ENCODE measurements at regions not wholly inside any gene's neighbourhood (a gene's known extent, or its start where the extent isn't known, plus 50 kb on each side); places are given as distances from the start of the nearest gene placed in this dataset.

DNA sequence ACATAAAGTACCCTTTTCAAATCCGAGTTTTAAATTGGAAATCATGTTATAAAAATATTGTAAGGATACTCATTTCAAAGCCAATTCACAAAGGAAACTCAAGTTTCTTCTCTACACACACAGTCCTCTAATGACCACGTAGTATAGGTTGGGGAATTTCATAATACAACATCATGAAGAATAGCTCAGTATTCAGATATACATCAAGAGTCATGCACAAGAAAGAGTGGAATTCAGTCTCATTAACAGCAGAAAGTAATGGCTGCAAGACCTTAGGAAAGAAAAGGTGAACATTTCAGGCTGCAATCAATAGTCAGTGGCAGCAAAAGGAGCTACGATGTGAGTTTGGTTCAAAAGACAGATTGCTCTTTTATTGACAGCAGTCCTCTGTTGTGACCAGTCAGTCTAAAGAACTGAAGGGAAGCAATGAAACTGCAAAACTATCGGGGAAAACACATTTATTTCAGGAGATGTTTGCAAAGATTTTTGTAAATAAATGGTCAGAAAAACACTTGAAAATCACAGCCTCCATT lies 317.2 kb downstream of the IPMK start (continued):
- TF ChIP-seq, protein P1, sequence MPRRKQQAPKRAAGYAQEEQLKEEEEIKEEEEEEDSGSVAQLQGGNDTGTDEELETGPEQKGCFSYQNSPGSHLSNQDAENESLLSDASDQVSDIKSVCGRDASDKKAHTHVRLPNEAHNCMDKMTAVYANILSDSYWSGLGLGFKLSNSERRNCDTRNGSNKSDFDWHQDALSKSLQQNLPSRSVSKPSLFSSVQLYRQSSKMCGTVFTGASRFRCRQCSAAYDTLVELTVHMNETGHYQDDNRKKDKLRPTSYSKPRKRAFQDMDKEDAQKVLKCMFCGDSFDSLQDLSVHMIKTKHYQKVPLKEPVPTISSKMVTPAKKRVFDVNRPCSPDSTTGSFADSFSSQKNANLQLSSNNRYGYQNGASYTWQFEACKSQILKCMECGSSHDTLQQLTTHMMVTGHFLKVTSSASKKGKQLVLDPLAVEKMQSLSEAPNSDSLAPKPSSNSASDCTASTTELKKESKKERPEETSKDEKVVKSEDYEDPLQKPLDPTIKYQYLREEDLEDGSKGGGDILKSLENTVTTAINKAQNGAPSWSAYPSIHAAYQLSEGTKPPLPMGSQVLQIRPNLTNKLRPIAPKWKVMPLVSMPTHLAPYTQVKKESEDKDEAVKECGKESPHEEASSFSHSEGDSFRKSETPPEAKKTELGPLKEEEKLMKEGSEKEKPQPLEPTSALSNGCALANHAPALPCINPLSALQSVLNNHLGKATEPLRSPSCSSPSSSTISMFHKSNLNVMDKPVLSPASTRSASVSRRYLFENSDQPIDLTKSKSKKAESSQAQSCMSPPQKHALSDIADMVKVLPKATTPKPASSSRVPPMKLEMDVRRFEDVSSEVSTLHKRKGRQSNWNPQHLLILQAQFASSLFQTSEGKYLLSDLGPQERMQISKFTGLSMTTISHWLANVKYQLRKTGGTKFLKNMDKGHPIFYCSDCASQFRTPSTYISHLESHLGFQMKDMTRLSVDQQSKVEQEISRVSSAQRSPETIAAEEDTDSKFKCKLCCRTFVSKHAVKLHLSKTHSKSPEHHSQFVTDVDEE (CRISPR knock-in tag; IDR thresholded peaks at IDR 0.05): no peak

DNA sequence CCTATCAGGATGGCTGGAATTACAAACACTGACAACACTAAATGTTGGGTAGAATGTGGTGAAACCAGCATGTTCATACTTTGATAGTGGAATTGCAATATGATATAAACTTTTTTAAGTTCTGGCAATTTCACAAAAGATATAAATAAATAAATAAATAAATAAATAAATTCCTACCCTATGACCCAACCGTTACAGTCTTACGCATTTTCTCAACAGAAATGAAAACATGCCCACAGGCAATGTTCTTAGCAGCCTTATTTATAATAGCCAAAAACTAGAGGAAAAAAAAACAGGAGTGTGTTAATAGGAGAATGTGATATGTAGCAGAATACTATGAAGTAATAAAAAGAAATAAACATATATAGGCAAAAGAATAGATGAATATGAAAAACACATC lies 318.9 kb downstream of the IPMK start:
- ATAC-seq: no peak
- TF ChIP-seq, protein P2, sequence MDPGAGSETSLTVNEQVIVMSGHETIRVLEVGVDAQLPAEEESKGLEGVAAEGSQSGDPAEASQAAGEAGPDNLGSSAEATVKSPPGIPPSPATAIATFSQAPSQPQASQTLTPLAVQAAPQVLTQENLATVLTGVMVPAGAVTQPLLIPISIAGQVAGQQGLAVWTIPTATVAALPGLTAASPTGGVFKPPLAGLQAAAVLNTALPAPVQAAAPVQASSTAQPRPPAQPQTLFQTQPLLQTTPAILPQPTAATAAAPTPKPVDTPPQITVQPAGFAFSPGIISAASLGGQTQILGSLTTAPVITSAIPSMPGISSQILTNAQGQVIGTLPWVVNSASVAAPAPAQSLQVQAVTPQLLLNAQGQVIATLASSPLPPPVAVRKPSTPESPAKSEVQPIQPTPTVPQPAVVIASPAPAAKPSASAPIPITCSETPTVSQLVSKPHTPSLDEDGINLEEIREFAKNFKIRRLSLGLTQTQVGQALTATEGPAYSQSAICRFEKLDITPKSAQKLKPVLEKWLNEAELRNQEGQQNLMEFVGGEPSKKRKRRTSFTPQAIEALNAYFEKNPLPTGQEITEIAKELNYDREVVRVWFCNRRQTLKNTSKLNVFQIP (CRISPR knock-in tag; IDR thresholded peaks at IDR 0.05; ENCODE audit: borderline replicate concordance, low read depth): no peak
- TF ChIP-seq, protein P1 (CRISPR knock-in tag; IDR thresholded peaks at IDR 0.05): no peak
- TF ChIP-seq GLIS3 (CRISPR knock-in tag; IDR thresholded peaks at IDR 0.05): no peak
- TF ChIP-seq ZFP30 (CRISPR knock-in tag; IDR thresholded peaks at IDR 0.05): no peak
- TF ChIP-seq ZFP3 (CRISPR knock-in tag; IDR thresholded peaks at IDR 0.05): no peak
- TF ChIP-seq ARNTL (CRISPR knock-in tag; IDR thresholded peaks at IDR 0.05; ENCODE audit: borderline replicate concordance, low read depth): no peak
- no peak for TF ChIP-seq ZNF8 (CRISPR knock-in tag; IDR thresholded peaks at IDR 0.05)
- TF ChIP-seq, protein P3, sequence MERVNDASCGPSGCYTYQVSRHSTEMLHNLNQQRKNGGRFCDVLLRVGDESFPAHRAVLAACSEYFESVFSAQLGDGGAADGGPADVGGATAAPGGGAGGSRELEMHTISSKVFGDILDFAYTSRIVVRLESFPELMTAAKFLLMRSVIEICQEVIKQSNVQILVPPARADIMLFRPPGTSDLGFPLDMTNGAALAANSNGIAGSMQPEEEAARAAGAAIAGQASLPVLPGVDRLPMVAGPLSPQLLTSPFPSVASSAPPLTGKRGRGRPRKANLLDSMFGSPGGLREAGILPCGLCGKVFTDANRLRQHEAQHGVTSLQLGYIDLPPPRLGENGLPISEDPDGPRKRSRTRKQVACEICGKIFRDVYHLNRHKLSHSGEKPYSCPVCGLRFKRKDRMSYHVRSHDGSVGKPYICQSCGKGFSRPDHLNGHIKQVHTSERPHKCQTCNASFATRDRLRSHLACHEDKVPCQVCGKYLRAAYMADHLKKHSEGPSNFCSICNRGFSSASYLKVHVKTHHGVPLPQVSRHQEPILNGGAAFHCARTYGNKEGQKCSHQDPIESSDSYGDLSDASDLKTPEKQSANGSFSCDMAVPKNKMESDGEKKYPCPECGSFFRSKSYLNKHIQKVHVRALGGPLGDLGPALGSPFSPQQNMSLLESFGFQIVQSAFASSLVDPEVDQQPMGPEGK (CRISPR knock-in tag; IDR thresholded peaks at IDR 0.05; ENCODE audit: borderline replicate concordance): no peak
- TF ChIP-seq OSR1 (CRISPR knock-in tag; IDR thresholded peaks at IDR 0.05): no peak
- TF ChIP-seq ZNF70 (CRISPR knock-in tag; IDR thresholded peaks at IDR 0.05): no peak
- TF ChIP-seq ESRRG (CRISPR knock-in tag; IDR thresholded peaks at IDR 0.05): no peak
- TF ChIP-seq TCF4 (CRISPR knock-in tag; IDR thresholded peaks at IDR 0.05; ENCODE audit: borderline replicate concordance): no peak
- TF ChIP-seq ZNF565 (CRISPR knock-in tag; conservative IDR thresholded peaks at IDR 0.05; ENCODE audit: low read depth): no peak
- TF ChIP-seq ISL1 (CRISPR knock-in tag; IDR thresholded peaks at IDR 0.05): no peak
- no peak for TF ChIP-seq ZC3H10 (CRISPR knock-in tag; IDR thresholded peaks at IDR 0.05)
- TF ChIP-seq BACH2 (CRISPR knock-in tag; IDR thresholded peaks at IDR 0.05; ENCODE audit: borderline replicate concordance): no peak
- no peak for TF ChIP-seq TOX (CRISPR knock-in tag; IDR thresholded peaks at IDR 0.05; ENCODE audit: borderline replicate concordance)
- TF ChIP-seq PPARA (CRISPR knock-in tag; IDR thresholded peaks at IDR 0.05; ENCODE audit: borderline replicate concordance): no peak
- TF ChIP-seq, protein P4, sequence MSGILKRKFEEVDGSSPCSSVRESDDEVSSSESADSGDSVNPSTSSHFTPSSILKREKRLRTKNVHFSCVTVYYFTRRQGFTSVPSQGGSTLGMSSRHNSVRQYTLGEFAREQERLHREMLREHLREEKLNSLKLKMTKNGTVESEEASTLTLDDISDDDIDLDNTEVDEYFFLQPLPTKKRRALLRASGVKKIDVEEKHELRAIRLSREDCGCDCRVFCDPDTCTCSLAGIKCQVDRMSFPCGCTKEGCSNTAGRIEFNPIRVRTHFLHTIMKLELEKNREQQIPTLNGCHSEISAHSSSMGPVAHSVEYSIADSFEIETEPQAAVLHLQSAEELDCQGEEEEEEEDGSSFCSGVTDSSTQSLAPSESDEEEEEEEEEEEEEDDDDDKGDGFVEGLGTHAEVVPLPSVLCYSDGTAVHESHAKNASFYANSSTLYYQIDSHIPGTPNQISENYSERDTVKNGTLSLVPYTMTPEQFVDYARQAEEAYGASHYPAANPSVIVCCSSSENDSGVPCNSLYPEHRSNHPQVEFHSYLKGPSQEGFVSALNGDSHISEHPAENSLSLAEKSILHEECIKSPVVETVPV (CRISPR knock-in tag; IDR thresholded peaks at IDR 0.05): no peak
- TF ChIP-seq SNAI2 (CRISPR knock-in tag; IDR thresholded peaks at IDR 0.05): no peak

DNA sequence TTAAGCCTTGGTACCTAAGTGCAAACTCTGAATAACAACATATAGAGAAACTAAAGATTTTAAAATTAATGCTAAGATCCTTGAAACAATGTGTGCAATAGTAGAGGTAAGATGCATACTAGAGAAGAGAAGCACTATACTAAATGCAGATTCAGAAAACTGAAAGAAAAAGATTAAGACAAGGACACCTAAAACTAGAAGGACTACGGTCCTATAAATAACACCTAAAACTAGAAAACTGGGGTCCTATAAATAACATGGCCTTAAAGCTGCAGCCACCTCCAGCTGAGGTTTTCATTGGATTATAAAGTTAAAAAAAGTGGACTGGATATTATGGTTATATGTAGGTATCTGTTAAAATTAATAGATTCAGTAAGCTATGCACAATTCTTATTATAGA lies 320.9 kb downstream of the IPMK start:
- no peak for ATAC-seq
- TF ChIP-seq ISL1 (CRISPR knock-in tag; IDR thresholded peaks at IDR 0.05) (no peak), CSDC2 (CRISPR knock-in tag; IDR thresholded peaks at IDR 0.05) (no peak), TOX (CRISPR knock-in tag; IDR thresholded peaks at IDR 0.05; ENCODE audit: borderline replicate concordance) (no peak), OSR1 (CRISPR knock-in tag; IDR thresholded peaks at IDR 0.05) (no peak), ZNF70 (CRISPR knock-in tag; IDR thresholded peaks at IDR 0.05) (no peak), ZC3H10 (CRISPR knock-in tag; IDR thresholded peaks at IDR 0.05) (no peak)
- TF ChIP-seq, protein P3 (CRISPR knock-in tag; IDR thresholded peaks at IDR 0.05; ENCODE audit: borderline replicate concordance): no peak
- TF ChIP-seq, protein P1 (CRISPR knock-in tag; IDR thresholded peaks at IDR 0.05): no peak
